Myocyte (in vitro differentiated cells): ENCODE measurements at regions not wholly inside any gene's neighbourhood (a gene's known extent, or its start where the extent isn't known, plus 50 kb on each side); places are given as distances from the start of the nearest gene placed in this dataset.
"Not testable (repeated sequence)": the region's sequence is repeated elsewhere in the genome, so short reads cannot be mapped to it uniquely, and the experiment has no call there.

ENCODE experiments used
- DNase-seq: peaks from one replicate; pipeline ENCODE4 v3.0.0-alpha.2; 2012; ENCODE audit warnings: low read depth

GRCh38 chr20:43404878-43405277 is 52.8 kb upstream of the SRSF6 start:
- no peak for DNase-seq

GRCh38 chr20:43400882-43401281 is 56.8 kb upstream of the SRSF6 start:
- not testable (repeated sequence) for DNase-seq

- DNase-seq = no peak
Measured at GRCh38 chr20:43398676-43399324, 58.9 kb upstream of the SRSF6 start.

GRCh38 chr20:43397147-43397546 is 60.5 kb upstream of the SRSF6 start:
- no peak for DNase-seq

GRCh38 chr20:43393052-43393451 is 64.6 kb upstream of the SRSF6 start:
- no peak for DNase-seq

GRCh38 chr20:43392561-43392960 is 65.1 kb upstream of the SRSF6 start:
- no peak for DNase-seq

- no peak for DNase-seq
Measured at GRCh38 chr20:43389839-43390626, 67.7 kb upstream of the SRSF6 start.

GRCh38 chr20:43389211-43389610 is 68.5 kb upstream of the SRSF6 start:
- no peak for DNase-seq

GRCh38 chr20:43388268-43389002 is 69.3 kb upstream of the SRSF6 start:
- no peak for DNase-seq

GRCh38 chr20:43387737-43388136 is 70.0 kb upstream of the SRSF6 start:
- no peak for DNase-seq

GRCh38 chr20:43386878-43387277 is 70.8 kb upstream of the SRSF6 start:
- no peak for DNase-seq

- DNase-seq = no peak
Measured at GRCh38 chr20:43385914-43386313, 71.8 kb upstream of the SRSF6 start.

GRCh38 chr20:43384101-43384940 is 73.4 kb upstream of the SRSF6 start:
- DNase-seq = no peak

- DNase-seq = peak; percentile 8
Measured at GRCh38 chr20:43383026-43383795, 74.5 kb upstream of the SRSF6 start.

- not testable (repeated sequence) for DNase-seq
Measured at GRCh38 chr20:43382135-43382534, 75.6 kb upstream of the SRSF6 start.

GRCh38 chr20:43381533-43381932 is 76.2 kb upstream of the SRSF6 start:
- not testable (repeated sequence) for DNase-seq

GRCh38 chr20:43379239-43379917 is 78.3 kb upstream of the SRSF6 start:
- DNase-seq = peak; percentile 32

GRCh38 chr20:43376831-43377230 is 80.9 kb upstream of the SRSF6 start:
- no peak for DNase-seq

GRCh38 chr20:43375591-43375990 is 82.1 kb upstream of the SRSF6 start:
- DNase-seq = no peak

- no peak for DNase-seq
Measured at GRCh38 chr20:43372051-43372450, 85.6 kb upstream of the SRSF6 start.
